Bronchial epithelial cell (primary cell): ENCODE measurements at regions not wholly inside any gene's neighbourhood (a gene's known extent, or its start where the extent isn't known, plus 50 kb on each side); places are given as distances from the start of the nearest gene placed in this dataset.

Experiments used
- DNase-seq: peaks from one replicate; pipeline ENCODE4 v3.0.0-alpha.2; 2010; ENCODE audit warnings: low read depth
- FAIRE-seq: peaks from 2 replicates; lab custom pipeline; 2011; peaks lifted over from hg19 to GRCh38; lab: Jason Lieb, UNC
- H3K27me3 ChIP-seq: 2 replicates; pipeline ENCODE4 v1.5.1; 2011; ENCODE audit warnings: low read length; ENCODE audit not compliant: control insufficient read depth, insufficient read depth
- H3K36me3 ChIP-seq: 2 replicates; pipeline ENCODE4 v1.5.1; 2011; ENCODE audit warnings: low read length; ENCODE audit not compliant: control insufficient read depth, insufficient read depth
- H3K4me3 ChIP-seq: 2 replicates; pipeline ENCODE4 v1.5.1; 2011; ENCODE audit warnings: mild to moderate bottlenecking, low read depth, low read length, control low read depth
- CTCF ChIP-seq: IDR thresholded peaks from 2 replicates; pipeline ENCODE4 v1.5.1; 2011; ENCODE audit warnings: mild to moderate bottlenecking, moderate library complexity, low read length, control low read depth, inconsistent platforms; ENCODE audit not compliant: insufficient read depth, severe bottlenecking

DNA sequence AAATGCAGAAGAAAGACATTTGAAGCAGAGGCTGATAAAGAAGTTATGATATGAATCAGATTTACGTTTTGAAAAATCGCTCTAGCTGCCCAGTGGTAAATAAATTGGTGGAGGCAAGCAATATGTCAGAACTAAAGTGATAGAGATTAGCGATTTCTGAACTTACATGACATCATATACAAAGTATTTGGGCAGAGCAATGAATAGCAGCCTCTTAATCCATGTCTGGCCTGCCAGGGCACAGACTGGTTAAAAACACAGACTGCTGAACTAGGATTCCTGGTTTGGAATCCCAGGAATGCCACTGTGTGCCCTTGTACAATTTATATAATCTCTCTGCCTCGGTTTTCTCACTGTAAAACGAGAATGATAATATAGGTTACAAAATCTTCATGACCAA, 243.1 kb upstream of the SETMAR start:
- H3K4me3 ChIP-seq, result no peak overlapping the region
- TF ChIP-seq CTCF, result no peak
- no peaks in the 10 kb centered on the region for H3K36me3 ChIP-seq
- FAIRE-seq (no peak), DNase-seq (peak; percentile 71)
- H3K27me3 ChIP-seq, result no peaks in the 10 kb centered on the region

DNA sequence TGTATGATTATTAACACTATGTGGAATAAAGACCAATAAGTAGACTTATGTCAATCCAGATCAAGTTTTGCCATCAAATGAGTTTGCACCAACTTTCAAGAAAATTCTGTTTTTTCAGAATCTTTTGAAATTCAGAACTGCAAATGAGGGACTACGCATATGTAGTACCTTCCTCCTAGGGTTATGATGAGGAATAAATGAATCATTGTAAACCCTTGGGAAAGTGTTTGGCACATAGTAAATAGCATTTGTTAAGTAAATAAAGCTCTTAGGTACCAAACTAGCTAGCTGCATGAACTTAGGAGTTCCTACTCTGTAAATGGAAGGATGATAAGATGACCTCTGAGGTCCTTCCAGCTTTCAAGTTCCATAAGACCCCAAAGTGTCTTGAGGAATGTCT, 242.6 kb upstream of the SETMAR start:
- Histone ChIP-seq H3K4me3 (no peak overlapping the region), H3K36me3 (no peaks in the 10 kb centered on the region), H3K27me3 (no peaks in the 10 kb centered on the region)
- FAIRE-seq, result no peak
- no peak for TF ChIP-seq CTCF
- DNase-seq, result peak; percentile 69

- no peaks in the 10 kb centered on the region for H3K36me3 ChIP-seq
- FAIRE-seq (no peak), DNase-seq (no peak)
- H3K27me3 ChIP-seq, result no peaks in the 10 kb centered on the region
- TF ChIP-seq CTCF, result no peak
- H3K4me3 ChIP-seq, result no peak overlapping the region
Observed at GRCh38 chr3:4061195-4061594, 242.0 kb upstream of the SETMAR start.

- DNase-seq, result peak; percentile 7
- peak; percentile 13 for FAIRE-seq
- Histone ChIP-seq H3K27me3 (no peaks in the 10 kb centered on the region), H3K4me3 (no peak overlapping the region), H3K36me3 (no peaks in the 10 kb centered on the region)
- TF ChIP-seq CTCF, result no peak
Observed at GRCh38 chr3:4061783-4062360, 241.3 kb upstream of the SETMAR start.

GRCh38 chr3:4062621-4063020, 240.5 kb upstream of the SETMAR start:
- H3K36me3 ChIP-seq, result no peaks in the 10 kb centered on the region
- FAIRE-seq (no peak), DNase-seq (no peak)
- no peak for TF ChIP-seq CTCF
- H3K27me3 ChIP-seq, result no peaks in the 10 kb centered on the region
- no peak overlapping the region for H3K4me3 ChIP-seq
